ENCODE measurements at regions not wholly inside any gene's neighbourhood (a gene's known extent, or its start where the extent isn't known, plus 50 kb on each side); places are given as distances from the start of the nearest gene placed in this dataset.

DNA sequence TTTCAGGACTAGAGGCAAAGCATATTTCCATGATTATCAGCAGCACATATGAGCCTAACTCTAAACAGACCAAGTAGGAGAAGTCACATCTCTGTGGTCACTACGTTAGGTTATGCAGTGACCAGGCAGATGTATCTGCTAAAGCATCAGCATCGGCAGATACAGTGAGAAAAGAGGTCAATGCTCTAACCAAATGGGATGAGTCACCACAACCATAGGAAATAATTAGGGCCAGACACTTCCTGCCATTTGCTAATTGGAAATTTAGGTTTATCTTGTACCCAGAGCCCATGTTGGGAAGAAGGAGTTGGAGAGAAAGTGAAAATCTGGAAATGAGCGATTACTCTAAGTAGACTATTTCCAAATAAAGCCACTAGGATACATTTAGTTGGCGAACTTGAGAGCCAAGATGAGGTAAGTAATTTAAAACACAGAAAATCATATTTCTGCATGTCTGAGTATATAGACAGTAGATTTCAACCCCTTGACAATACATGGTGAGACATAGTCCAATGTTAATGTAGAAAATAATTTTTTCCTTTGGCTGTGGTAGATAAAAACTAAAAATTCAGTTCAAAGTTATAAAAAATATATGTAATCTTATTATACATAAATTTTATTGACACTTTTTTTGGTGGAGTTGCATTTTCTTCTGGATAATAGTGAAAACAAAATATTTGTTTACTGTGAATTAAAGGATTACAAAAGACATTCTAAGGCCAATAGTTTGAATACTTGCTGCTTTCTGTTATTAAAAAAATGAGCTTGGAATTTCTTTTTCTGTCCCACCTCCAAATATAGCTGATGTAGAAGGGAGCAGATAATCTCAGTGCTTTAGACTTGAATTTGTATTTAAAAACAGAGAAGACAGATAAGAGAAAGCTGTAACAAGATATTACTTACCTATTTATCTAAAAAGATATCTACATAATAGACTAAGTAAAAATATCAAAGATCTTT, 104.4 kb upstream of the CSNK1A1L start:
- DNase-seq = no peak
- H3K36me3 ChIP-seq (replicated peaks) = no peaks in the 10 kb centered on the region

DNA sequence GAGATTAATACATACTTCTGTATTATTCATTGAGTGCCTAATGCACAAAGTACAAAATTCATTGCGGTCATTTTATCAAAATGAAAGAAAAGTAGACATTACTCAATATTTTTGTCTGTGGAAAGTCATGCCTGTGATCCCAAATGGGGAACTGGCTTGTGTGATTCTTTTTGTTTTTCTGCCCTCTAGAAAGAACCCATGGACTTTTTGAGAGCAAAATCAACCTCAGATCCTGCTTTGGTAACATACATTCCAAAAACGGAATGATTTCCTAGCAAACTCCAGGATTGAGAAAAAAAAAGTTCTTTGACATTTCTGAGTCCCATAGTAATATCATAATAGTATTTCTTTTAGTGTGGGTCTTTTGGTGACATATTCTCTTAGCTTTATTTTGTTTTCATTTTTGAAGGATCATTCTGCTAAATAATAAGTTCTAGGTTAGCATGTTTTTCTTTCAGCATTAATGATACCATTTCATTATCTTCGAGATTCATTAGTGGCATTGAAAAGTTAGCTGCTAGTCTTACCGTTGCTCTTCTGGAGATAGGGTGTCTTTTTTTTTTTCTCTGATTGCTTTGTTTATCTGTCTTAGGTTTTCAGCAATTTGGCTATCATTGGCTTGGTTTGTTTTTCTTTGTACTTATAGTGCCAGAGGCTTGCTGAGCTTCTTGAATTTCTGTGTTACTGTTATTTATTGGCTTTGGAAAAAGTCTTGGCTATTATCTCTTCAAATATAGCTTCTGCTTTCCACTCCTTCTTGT, 102.4 kb upstream of the CSNK1A1L start:
- peak; percentile 70 for DNase-seq
- H3K27me3 ChIP-seq (replicated peaks) = no peaks in the 10 kb centered on the region
- H3K36me3 ChIP-seq (replicated peaks) = no peaks in the 10 kb centered on the region
- TF ChIP-seq, protein P1, sequence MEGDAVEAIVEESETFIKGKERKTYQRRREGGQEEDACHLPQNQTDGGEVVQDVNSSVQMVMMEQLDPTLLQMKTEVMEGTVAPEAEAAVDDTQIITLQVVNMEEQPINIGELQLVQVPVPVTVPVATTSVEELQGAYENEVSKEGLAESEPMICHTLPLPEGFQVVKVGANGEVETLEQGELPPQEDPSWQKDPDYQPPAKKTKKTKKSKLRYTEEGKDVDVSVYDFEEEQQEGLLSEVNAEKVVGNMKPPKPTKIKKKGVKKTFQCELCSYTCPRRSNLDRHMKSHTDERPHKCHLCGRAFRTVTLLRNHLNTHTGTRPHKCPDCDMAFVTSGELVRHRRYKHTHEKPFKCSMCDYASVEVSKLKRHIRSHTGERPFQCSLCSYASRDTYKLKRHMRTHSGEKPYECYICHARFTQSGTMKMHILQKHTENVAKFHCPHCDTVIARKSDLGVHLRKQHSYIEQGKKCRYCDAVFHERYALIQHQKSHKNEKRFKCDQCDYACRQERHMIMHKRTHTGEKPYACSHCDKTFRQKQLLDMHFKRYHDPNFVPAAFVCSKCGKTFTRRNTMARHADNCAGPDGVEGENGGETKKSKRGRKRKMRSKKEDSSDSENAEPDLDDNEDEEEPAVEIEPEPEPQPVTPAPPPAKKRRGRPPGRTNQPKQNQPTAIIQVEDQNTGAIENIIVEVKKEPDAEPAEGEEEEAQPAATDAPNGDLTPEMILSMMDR (IDR thresholded peaks at IDR 0.05; ENCODE audit: low read depth, low read length, missing control alignments) = no peak
- peak overlapping the region; percentile 84 for H3K27ac ChIP-seq
- in situ Hi-C loops (cut with HindIII; ENCODE audit: low pct_ligation_motif_present, low sequenced_read_pairs) = no loop called here
- no peak overlapping the region for H3K4me3 ChIP-seq (ENCODE audit: low read depth, low read length)

More for the DNA sequence above, 104.4 kb upstream of the CSNK1A1L start:
- Histone ChIP-seq H3K27me3 (replicated peaks) (no peaks in the 10 kb centered on the region), H3K4me3 (ENCODE audit: low read depth, low read length) (no peak overlapping the region), H3K27ac (peak overlapping the region; percentile 15)
- in situ Hi-C loops (cut with HindIII; ENCODE audit: low pct_ligation_motif_present, low sequenced_read_pairs) = no loop called here
- TF ChIP-seq, protein P1 (IDR thresholded peaks at IDR 0.05; ENCODE audit: low read depth, low read length, missing control alignments) = no peak

DNA sequence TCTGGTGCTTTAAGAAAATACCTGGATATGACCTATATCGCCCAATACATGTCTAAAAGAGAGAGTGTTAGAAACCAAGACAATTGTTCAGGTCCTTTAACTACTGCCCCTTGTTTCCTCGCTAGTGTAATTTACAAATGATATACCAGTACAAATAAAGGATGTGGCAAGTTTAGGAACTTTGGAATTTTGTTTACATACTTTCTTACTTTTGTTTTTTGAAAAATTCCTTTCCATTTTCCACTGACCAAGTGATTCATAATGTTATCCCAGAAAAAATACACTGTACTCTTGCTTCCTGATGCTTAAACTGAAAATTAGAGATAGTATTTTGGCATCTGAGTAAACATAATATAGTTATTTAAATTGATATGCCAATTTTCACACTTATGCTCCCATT, 96.8 kb upstream of the CSNK1A1L start:
- Histone ChIP-seq H3K27ac (no peak overlapping the region), H3K36me3 (replicated peaks) (no peaks in the 10 kb centered on the region), H3K27me3 (replicated peaks) (no peaks in the 10 kb centered on the region), H3K4me3 (ENCODE audit: low read depth, low read length) (no peak overlapping the region)
- no peak for DNase-seq
- TF ChIP-seq, protein P1 (IDR thresholded peaks at IDR 0.05; ENCODE audit: low read depth, low read length, missing control alignments) = no peak
- in situ Hi-C loops (cut with HindIII; ENCODE audit: low pct_ligation_motif_present, low sequenced_read_pairs) = no loop called here

DNA sequence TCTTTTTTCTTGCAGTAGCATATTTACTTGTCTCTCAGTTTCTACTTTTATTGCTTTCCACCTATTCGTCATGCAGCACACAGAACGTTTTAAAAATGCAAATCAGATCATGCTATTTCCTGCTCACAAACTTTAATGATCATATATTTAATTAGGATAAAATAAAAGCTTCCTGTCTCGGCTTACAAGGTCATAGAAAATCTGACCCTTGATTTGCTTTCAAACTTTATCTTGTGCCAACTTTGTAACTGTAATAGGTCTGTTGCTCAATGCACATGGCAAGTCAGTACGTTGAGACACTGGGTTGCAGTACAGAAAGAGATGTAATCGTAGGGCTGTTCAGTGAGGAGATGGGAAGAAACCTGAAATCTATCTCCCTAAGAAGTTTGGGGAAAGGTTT, 95.6 kb upstream of the CSNK1A1L start:
- no peaks in the 10 kb centered on the region for H3K36me3 ChIP-seq (replicated peaks)
- TF ChIP-seq, protein P1 (IDR thresholded peaks at IDR 0.05; ENCODE audit: low read depth, low read length, missing control alignments) = no peak
- no peak overlapping the region for H3K4me3 ChIP-seq (ENCODE audit: low read depth, low read length)
- no peak overlapping the region for H3K27ac ChIP-seq
- no peaks in the 10 kb centered on the region for H3K27me3 ChIP-seq (replicated peaks)
- in situ Hi-C loops (cut with HindIII; ENCODE audit: low pct_ligation_motif_present, low sequenced_read_pairs) = no loop called here
- no peak for DNase-seq

DNA sequence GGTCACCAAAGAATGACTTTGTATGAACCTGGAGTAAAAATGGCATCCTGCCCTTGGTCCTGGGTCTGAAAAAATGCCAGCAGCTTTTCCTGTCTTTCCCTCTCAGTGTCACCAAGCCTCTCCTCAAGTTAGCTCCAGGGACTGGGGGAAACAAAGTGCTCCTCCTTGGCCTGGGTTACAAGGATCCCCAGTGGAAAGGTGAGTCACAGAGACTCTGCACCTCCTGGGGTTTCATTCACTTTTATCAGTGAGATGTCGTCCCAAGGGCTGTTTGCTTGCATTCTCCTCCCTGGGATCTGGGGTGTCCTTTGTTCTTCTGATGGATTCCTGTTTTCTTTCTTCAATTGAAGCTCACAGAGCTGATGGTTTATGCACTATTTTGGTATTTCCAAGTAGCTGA, 93.2 kb upstream of the CSNK1A1L start:
- H3K27ac ChIP-seq = no peak overlapping the region
- no peaks in the 10 kb centered on the region for H3K27me3 ChIP-seq (replicated peaks)
- TF ChIP-seq, protein P1 (IDR thresholded peaks at IDR 0.05; ENCODE audit: low read depth, low read length, missing control alignments) = no peak
- H3K36me3 ChIP-seq (replicated peaks) = no peaks in the 10 kb centered on the region
- no peak for DNase-seq
- in situ Hi-C loops (cut with HindIII; ENCODE audit: low pct_ligation_motif_present, low sequenced_read_pairs) = no loop called here
- H3K4me3 ChIP-seq (ENCODE audit: low read depth, low read length) = no peak overlapping the region

All from brain microvascular endothelial cell (primary cell).